Esophagus (tissue), 2 donors: ENCODE measurements at regions not wholly inside any gene's neighbourhood (a gene's known extent, or its start where the extent isn't known, plus 50 kb on each side); places are given as distances from the start of the nearest gene placed in this dataset.
"Not testable (repeated sequence)": the region's sequence is repeated elsewhere in the genome, so short reads cannot be mapped to it uniquely, and the experiment has no call there.

ENCODE experiments used
- H3K27ac ChIP-seq, 2 donors: one replicate each; pipeline ENCODE4 v1.5.1; 2013; ENCODE audit warnings: low read depth in 2 of 2, mild to moderate bottlenecking in 2 of 2, inconsistent platforms in 1 of 2, low read length in 1 of 2, moderate library complexity in 1 of 2
- H3K27me3 ChIP-seq, 2 donors: one replicate each; pipeline ENCODE4 v1.6.1; 2013; ENCODE audit warnings: low read length in 2 of 2, control low read depth in 1 of 2, mild to moderate bottlenecking in 1 of 2; ENCODE audit not compliant: insufficient read depth in 2 of 2, control insufficient read depth in 1 of 2
- H3K36me3 ChIP-seq, 2 donors: one replicate each; pipeline ENCODE4 v1.6.1; 2013; ENCODE audit warnings: low read length in 1 of 2; ENCODE audit not compliant: control insufficient read depth in 2 of 2, insufficient read depth in 2 of 2
- H3K4me1 ChIP-seq, 2 donors: one replicate each; pipeline ENCODE4 v1.6.1; 2013; ENCODE audit warnings: low read length in 1 of 2; ENCODE audit not compliant: control insufficient read depth in 2 of 2, insufficient read depth in 2 of 2
- H3K4me3 ChIP-seq, 2 donors: one replicate each; pipeline ENCODE4 v1.5.1; 2013; ENCODE audit warnings: low read length in 2 of 2, mild to moderate bottlenecking in 2 of 2, low read depth in 1 of 2, moderate library complexity in 1 of 2
- H3K9me3 ChIP-seq, 2 donors: one replicate each; pipeline ENCODE4 v1.6.1; 2013; ENCODE audit warnings: mild to moderate bottlenecking in 2 of 2, low read depth in 1 of 2, low read length in 1 of 2, moderate library complexity in 1 of 2; ENCODE audit not compliant: control insufficient read depth in 2 of 2, insufficient read depth in 1 of 2
- WGBS, 2 donors: extraction: QIAGEN DNeasy Blood & Tissue Kit; methylation state at CpG; one replicate each; pipeline ENCODE4 v1.1.7; 2013; 5-methylcytosine and 5-hydroxymethylcytosine counted together
- donor health status: healthy with polysubstance abuse.
- donor health status: Bipolar disorder and iron deficiency.

GRCh38 chr1:70819231-70819630, 228.4 kb downstream of the PTGER3 start:
- 78 to 79% methylated on average over 2 of the region's 2 CpGs for WGBS, 2 donors
- Histone ChIP-seq H3K9me3 (no peaks in the 10 kb centered on the region), H3K4me1 (no peaks in the 10 kb centered on the region), H3K27ac (no peak overlapping the region), H3K27me3 (no peaks in the 10 kb centered on the region), H3K36me3 (no peaks in the 10 kb centered on the region), H3K4me3 (no peak overlapping the region)

- H3K9me3 ChIP-seq: no peaks in the 10 kb centered on the region
- H3K4me1 ChIP-seq: no peaks in the 10 kb centered on the region
- H3K27me3 ChIP-seq: no peaks in the 10 kb centered on the region
- H3K36me3 ChIP-seq: no peaks in the 10 kb centered on the region
- H3K27ac ChIP-seq: no peak overlapping the region
- no peak overlapping the region for H3K4me3 ChIP-seq
These were observed 227.8 kb downstream of the PTGER3 start for GRCh38 chr1:70819785-70820184.

GRCh38 chr1:70820396-70820795, 227.2 kb downstream of the PTGER3 start:
- H3K9me3 ChIP-seq: no peaks in the 10 kb centered on the region
- H3K27ac ChIP-seq: no peak overlapping the region
- H3K36me3 ChIP-seq: no peaks in the 10 kb centered on the region
- H3K4me1 ChIP-seq: no peaks in the 10 kb centered on the region
- H3K27me3 ChIP-seq: no peaks in the 10 kb centered on the region
- H3K4me3 ChIP-seq: no peak overlapping the region

GRCh38 chr1:70820995-70821394, 226.6 kb downstream of the PTGER3 start:
- Histone ChIP-seq H3K4me3 (no peak overlapping the region), H3K27ac (no peak overlapping the region), H3K9me3 (no peaks in the 10 kb centered on the region), H3K27me3 (no peaks in the 10 kb centered on the region), H3K4me1 (no peaks in the 10 kb centered on the region), H3K36me3 (no peaks in the 10 kb centered on the region)
- WGBS, 2 donors: 39 to 49% methylated on average over 2 of the region's 2 CpGs

- 56 to 68% methylated on average over 3 of the region's 3 CpGs for WGBS, 2 donors
- Histone ChIP-seq H3K27me3 (no peaks in the 10 kb centered on the region), H3K4me1 (no peaks in the 10 kb centered on the region)
These were observed 221.2 kb downstream of the PTGER3 start for GRCh38 chr1:70826428-70826827.

GRCh38 chr1:70827030-70827429, 220.6 kb downstream of the PTGER3 start:
- Histone ChIP-seq H3K36me3 (no peaks in the 10 kb centered on the region), H3K4me3 (no peak overlapping the region), H3K9me3 (no peaks in the 10 kb centered on the region), H3K27me3 (no peaks in the 10 kb centered on the region), H3K27ac (no peak overlapping the region), H3K4me1 (no peaks in the 10 kb centered on the region)
- WGBS, 2 donors: 91 to 93% methylated on average over 3 of the region's 3 CpGs

More at GRCh38 chr1:70826428-70826827, 221.2 kb downstream of the PTGER3 start:
- Histone ChIP-seq H3K27ac (no peak overlapping the region), H3K36me3 (no peaks in the 10 kb centered on the region), H3K4me3 (no peak overlapping the region), H3K9me3 (no peaks in the 10 kb centered on the region)

- Histone ChIP-seq H3K4me1 (no peaks in the 10 kb centered on the region), H3K27me3 (no peaks in the 10 kb centered on the region), H3K4me3 (no peak overlapping the region), H3K27ac (no peak overlapping the region), H3K9me3 (no peaks in the 10 kb centered on the region), H3K36me3 (no peaks in the 10 kb centered on the region)
- WGBS, 2 donors: 76 to 88% methylated on average over 1 of the region's 1 CpG
These were observed 219.4 kb downstream of the PTGER3 start for GRCh38 chr1:70828177-70828576.

GRCh38 chr1:70834365-70834764, 213.3 kb downstream of the PTGER3 start:
- not testable (repeated sequence) for H3K4me1 ChIP-seq
- 72 to 76% methylated on average over 2 of the region's 2 CpGs for WGBS, 2 donors

GRCh38 chr1:70836456-70836855, 211.2 kb downstream of the PTGER3 start:
- no peaks in the 10 kb centered on the region for H3K4me1 ChIP-seq
- WGBS, 2 donors: 79 to 86% methylated on average over 1 of the region's 1 CpG
- no peak overlapping the region for H3K27ac ChIP-seq
- H3K9me3 ChIP-seq: no peaks in the 10 kb centered on the region
- no peak overlapping the region for H3K4me3 ChIP-seq
- H3K36me3 ChIP-seq: no peaks in the 10 kb centered on the region
- H3K27me3 ChIP-seq: no peaks in the 10 kb centered on the region

More at GRCh38 chr1:70834365-70834764, 213.3 kb downstream of the PTGER3 start:
- not testable (repeated sequence) for H3K4me3 ChIP-seq, H3K27me3 ChIP-seq, H3K9me3 ChIP-seq, H3K36me3 ChIP-seq, H3K27ac ChIP-seq

GRCh38 chr1:70840260-70840953, 207.2 kb downstream of the PTGER3 start:
- H3K4me3 ChIP-seq: no peak overlapping the region
- no peak overlapping the region for H3K27ac ChIP-seq
- H3K27me3 ChIP-seq: no peaks in the 10 kb centered on the region
- H3K36me3 ChIP-seq: no peaks in the 10 kb centered on the region
- H3K9me3 ChIP-seq: no peaks in the 10 kb centered on the region
- no peaks in the 10 kb centered on the region for H3K4me1 ChIP-seq
- WGBS, 2 donors: 59 to 67% methylated on average over 3 of the region's 3 CpGs
